ENCODE measurements at regions not wholly inside any gene's neighbourhood (a gene's known extent, or its start where the extent isn't known, plus 50 kb on each side); places are given as distances from the start of the nearest gene placed in this dataset.

DNA sequence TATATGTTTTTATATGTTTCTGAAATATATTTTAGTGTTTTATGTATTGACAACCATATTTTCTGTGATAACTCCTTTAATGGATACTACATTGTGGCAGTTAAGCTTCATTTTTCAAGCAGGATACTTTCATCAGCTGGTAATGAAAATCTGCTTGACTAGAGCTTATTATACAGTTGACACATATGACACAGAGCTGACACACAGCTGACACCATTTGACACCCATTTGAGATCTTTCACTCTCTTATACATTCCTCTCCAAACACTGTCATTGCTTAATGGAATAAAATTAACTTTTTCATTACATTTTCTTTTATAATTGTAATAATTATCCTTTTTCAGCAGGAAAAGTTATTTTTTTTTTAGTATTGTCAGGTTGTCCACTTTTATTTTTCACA is 561.1 kb upstream of the NDST4 start:
- Histone ChIP-seq H3K27ac (ENCODE audit: low read length) (no peak overlapping the region), H3K9me3 (ENCODE audit: control insufficient read depth, low read depth, low read length) (no peaks in the 10 kb centered on the region), H3K9ac (ENCODE audit: low read length) (no peak overlapping the region), H3K36me3 (ENCODE audit: control insufficient read depth, low read depth, low read length) (no peaks in the 10 kb centered on the region), H3K27me3 (ENCODE audit: control insufficient read depth, insufficient read depth, low read length) (no peaks in the 10 kb centered on the region), H3K4me3 (ENCODE audit: low read length) (no peak overlapping the region), H3K4me1 (ENCODE audit: control insufficient read depth, low read depth, low read length) (no peaks in the 10 kb centered on the region)

- no peaks in the 10 kb centered on the region for H3K4me1 ChIP-seq (ENCODE audit: control insufficient read depth, low read depth, low read length)
- H3K4me3 ChIP-seq (ENCODE audit: low read length): no peak overlapping the region
- H3K36me3 ChIP-seq (ENCODE audit: control insufficient read depth, low read depth, low read length): no peaks in the 10 kb centered on the region
- no peaks in the 10 kb centered on the region for H3K9me3 ChIP-seq (ENCODE audit: control insufficient read depth, low read depth, low read length)
- no peak overlapping the region for H3K27ac ChIP-seq (ENCODE audit: low read length)
- H3K27me3 ChIP-seq (ENCODE audit: control insufficient read depth, insufficient read depth, low read length): no peaks in the 10 kb centered on the region
- no peak overlapping the region for H3K9ac ChIP-seq (ENCODE audit: low read length)
These were observed 558.2 kb upstream of the NDST4 start for GRCh38 chr4:115671581-115671980.

DNA sequence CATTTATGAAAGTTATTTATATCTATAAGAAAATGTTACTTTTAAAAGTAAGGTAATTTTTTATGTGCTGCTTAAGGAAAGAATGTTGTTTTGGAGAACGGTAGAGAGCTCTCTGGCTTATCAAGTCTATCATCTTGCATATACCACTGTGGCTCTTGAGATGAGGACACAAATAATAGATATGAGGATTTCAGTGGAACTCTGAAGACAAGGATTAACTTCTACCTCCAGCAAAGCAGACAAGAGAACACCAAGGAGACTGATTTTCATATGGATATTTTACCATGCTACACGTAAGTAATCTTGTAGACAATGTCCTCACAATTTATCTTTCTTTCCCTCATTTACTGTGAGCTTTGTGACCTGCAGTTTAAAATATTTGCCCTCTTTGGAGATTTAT is 557.5 kb upstream of the NDST4 start:
- no peak overlapping the region for H3K4me3 ChIP-seq (ENCODE audit: low read length)
- no peak overlapping the region for H3K27ac ChIP-seq (ENCODE audit: low read length)
- no peaks in the 10 kb centered on the region for H3K9me3 ChIP-seq (ENCODE audit: control insufficient read depth, low read depth, low read length)
- H3K9ac ChIP-seq (ENCODE audit: low read length): no peak overlapping the region
- no peaks in the 10 kb centered on the region for H3K4me1 ChIP-seq (ENCODE audit: control insufficient read depth, low read depth, low read length)
- H3K36me3 ChIP-seq (ENCODE audit: control insufficient read depth, low read depth, low read length): no peaks in the 10 kb centered on the region
- no peaks in the 10 kb centered on the region for H3K27me3 ChIP-seq (ENCODE audit: control insufficient read depth, insufficient read depth, low read length)

- Histone ChIP-seq H3K27ac (ENCODE audit: low read length) (no peak overlapping the region), H3K4me1 (ENCODE audit: control insufficient read depth, low read depth, low read length) (no peaks in the 10 kb centered on the region), H3K27me3 (ENCODE audit: control insufficient read depth, insufficient read depth, low read length) (no peaks in the 10 kb centered on the region), H3K36me3 (ENCODE audit: control insufficient read depth, low read depth, low read length) (no peaks in the 10 kb centered on the region), H3K9me3 (ENCODE audit: control insufficient read depth, low read depth, low read length) (no peaks in the 10 kb centered on the region), H3K9ac (ENCODE audit: low read length) (no peak overlapping the region), H3K4me3 (ENCODE audit: low read length) (no peak overlapping the region)
These were observed 555.0 kb upstream of the NDST4 start for GRCh38 chr4:115668396-115668795.

- Histone ChIP-seq H3K4me3 (ENCODE audit: low read length) (no peak overlapping the region), H3K4me1 (ENCODE audit: control insufficient read depth, low read depth, low read length) (no peaks in the 10 kb centered on the region), H3K27me3 (ENCODE audit: control insufficient read depth, insufficient read depth, low read length) (no peaks in the 10 kb centered on the region)
These were observed 550.9 kb upstream of the NDST4 start for GRCh38 chr4:115664285-115664684.

DNA sequence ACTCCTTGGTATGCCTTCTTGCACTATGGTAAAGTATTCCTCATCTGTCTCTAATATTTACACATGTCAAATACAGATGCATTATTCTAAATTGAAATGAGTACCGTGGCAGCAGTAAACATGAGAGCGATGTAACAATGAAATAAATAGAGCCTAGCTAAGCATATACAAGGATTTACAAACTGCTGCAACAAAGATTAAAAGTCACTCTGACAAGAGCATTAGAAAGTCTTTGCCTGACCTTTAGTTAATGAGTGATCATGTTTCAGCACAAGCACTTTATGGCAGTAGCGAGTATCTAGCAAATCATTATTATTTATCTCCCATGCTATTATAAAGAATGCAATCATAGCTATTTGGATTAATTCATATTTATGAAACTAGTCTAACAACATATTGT is 547.0 kb upstream of the NDST4 start:
- no peak overlapping the region for H3K9ac ChIP-seq (ENCODE audit: low read length)
- no peaks in the 10 kb centered on the region for H3K9me3 ChIP-seq (ENCODE audit: control insufficient read depth, low read depth, low read length)
- no peak overlapping the region for H3K4me3 ChIP-seq (ENCODE audit: low read length)
- no peak overlapping the region for H3K27ac ChIP-seq (ENCODE audit: low read length)
- no peaks in the 10 kb centered on the region for H3K36me3 ChIP-seq (ENCODE audit: control insufficient read depth, low read depth, low read length)
- no peaks in the 10 kb centered on the region for H3K4me1 ChIP-seq (ENCODE audit: control insufficient read depth, low read depth, low read length)
- no peaks in the 10 kb centered on the region for H3K27me3 ChIP-seq (ENCODE audit: control insufficient read depth, insufficient read depth, low read length)

More at GRCh38 chr4:115664285-115664684, 550.9 kb upstream of the NDST4 start:
- no peak overlapping the region for H3K27ac ChIP-seq (ENCODE audit: low read length)
- no peaks in the 10 kb centered on the region for H3K36me3 ChIP-seq (ENCODE audit: control insufficient read depth, low read depth, low read length)
- H3K9me3 ChIP-seq (ENCODE audit: control insufficient read depth, low read depth, low read length): no peaks in the 10 kb centered on the region
- H3K9ac ChIP-seq (ENCODE audit: low read length): no peak overlapping the region

DNA sequence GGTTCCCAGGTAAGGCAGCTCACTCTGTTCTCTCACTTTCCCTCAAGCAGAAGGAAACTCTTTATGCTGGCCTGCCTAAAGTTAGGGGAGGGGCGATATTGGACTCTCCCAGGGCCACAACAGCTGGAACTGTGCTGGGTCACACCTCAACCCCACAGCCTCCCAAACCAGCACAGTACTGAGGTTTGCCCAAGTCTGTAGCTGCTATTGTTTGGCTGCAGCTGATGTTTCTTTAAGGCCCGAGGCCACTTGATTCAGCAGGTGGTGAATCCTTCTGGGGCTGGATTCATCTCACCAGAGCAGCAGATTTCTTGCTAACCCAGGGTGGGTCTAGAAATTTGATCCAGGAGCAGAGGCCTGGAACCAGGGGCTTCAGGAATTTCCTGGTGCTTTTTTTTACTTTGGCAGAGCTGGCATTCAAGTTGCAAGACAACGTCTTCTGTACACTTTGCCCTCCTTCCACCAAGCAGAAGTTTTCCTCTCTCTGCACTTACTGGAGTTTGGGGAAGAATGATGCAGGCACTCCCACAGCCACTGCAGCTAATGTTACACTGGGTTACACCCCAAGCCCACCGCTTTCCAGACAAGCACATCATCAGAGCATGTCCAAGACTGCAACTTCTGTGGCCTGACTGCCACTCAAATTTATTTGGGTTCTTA is 544.7 kb upstream of the NDST4 start:
- Histone ChIP-seq H3K4me3 (ENCODE audit: low read length) (no peak overlapping the region), H3K36me3 (ENCODE audit: control insufficient read depth, low read depth, low read length) (no peaks in the 10 kb centered on the region), H3K27me3 (ENCODE audit: control insufficient read depth, insufficient read depth, low read length) (no peaks in the 10 kb centered on the region), H3K27ac (ENCODE audit: low read length) (no peak overlapping the region), H3K9ac (ENCODE audit: low read length) (no peak overlapping the region), H3K4me1 (ENCODE audit: control insufficient read depth, low read depth, low read length) (no peaks in the 10 kb centered on the region), H3K9me3 (ENCODE audit: control insufficient read depth, low read depth, low read length) (no peaks in the 10 kb centered on the region)

DNA sequence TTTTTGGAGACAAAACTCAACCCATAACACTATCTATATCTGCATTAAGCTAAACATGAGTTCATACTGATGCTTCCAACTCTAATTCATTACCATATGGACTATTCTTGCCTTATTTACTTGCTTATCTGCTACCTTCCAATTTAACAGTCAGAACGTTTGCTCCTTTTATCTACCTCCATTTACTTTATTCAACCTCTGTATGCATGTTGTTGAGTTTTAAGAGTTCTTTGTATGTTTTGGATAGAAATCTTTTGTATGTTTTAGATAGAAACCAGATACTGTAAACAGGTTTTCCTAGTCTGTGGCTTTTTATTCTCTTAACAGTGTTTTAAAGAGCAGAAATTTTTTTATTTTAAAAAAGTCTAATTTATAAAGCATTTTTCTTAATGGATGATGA is 542.2 kb upstream of the NDST4 start:
- Histone ChIP-seq H3K27me3 (ENCODE audit: control insufficient read depth, insufficient read depth, low read length) (no peaks in the 10 kb centered on the region), H3K9me3 (ENCODE audit: control insufficient read depth, low read depth, low read length) (no peaks in the 10 kb centered on the region), H3K4me1 (ENCODE audit: control insufficient read depth, low read depth, low read length) (no peaks in the 10 kb centered on the region), H3K36me3 (ENCODE audit: control insufficient read depth, low read depth, low read length) (no peaks in the 10 kb centered on the region), H3K27ac (ENCODE audit: low read length) (no peak overlapping the region), H3K4me3 (ENCODE audit: low read length) (no peak overlapping the region), H3K9ac (ENCODE audit: low read length) (no peak overlapping the region)

- Histone ChIP-seq H3K4me3 (ENCODE audit: low read length) (no peak overlapping the region), H3K9me3 (ENCODE audit: control insufficient read depth, low read depth, low read length) (no peaks in the 10 kb centered on the region), H3K27ac (ENCODE audit: low read length) (no peak overlapping the region), H3K36me3 (ENCODE audit: control insufficient read depth, low read depth, low read length) (no peaks in the 10 kb centered on the region), H3K27me3 (ENCODE audit: control insufficient read depth, insufficient read depth, low read length) (no peaks in the 10 kb centered on the region), H3K9ac (ENCODE audit: low read length) (no peak overlapping the region), H3K4me1 (ENCODE audit: control insufficient read depth, low read depth, low read length) (no peaks in the 10 kb centered on the region)
These were observed 535.4 kb upstream of the NDST4 start for GRCh38 chr4:115648786-115649185.

GRCh38 chr4:115629270-115629669 is 515.9 kb upstream of the NDST4 start:
- H3K9ac ChIP-seq (ENCODE audit: low read length): no peak overlapping the region
- H3K4me1 ChIP-seq (ENCODE audit: control insufficient read depth, low read depth, low read length): peaks cover 2% of the 10 kb centered on the region
- H3K4me3 ChIP-seq (ENCODE audit: low read length): no peak overlapping the region
- no peaks in the 10 kb centered on the region for H3K27me3 ChIP-seq (ENCODE audit: control insufficient read depth, insufficient read depth, low read length)
- H3K9me3 ChIP-seq (ENCODE audit: control insufficient read depth, low read depth, low read length): no peaks in the 10 kb centered on the region
- no peak overlapping the region for H3K27ac ChIP-seq (ENCODE audit: low read length)
- no peaks in the 10 kb centered on the region for H3K36me3 ChIP-seq (ENCODE audit: control insufficient read depth, low read depth, low read length)

DNA sequence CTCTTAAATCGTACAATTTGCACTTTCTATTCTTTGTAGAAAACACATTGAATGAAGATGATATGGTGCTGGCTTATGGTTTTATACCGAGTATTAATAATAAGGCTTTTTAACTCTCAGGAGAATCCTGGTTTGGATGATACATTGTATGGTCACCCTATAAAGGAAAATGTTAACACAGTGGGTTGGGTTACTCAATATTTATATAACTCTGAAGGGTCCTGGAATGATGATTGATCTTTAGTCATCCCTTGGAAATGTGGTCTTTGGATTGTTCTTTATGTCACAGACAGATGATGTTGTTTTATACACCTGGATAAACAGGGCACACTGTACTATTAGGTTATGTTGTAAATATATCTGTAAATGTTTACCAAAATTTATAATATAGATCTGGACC is 496.2 kb upstream of the NDST4 start:
- Histone ChIP-seq H3K36me3 (ENCODE audit: control insufficient read depth, low read depth, low read length) (no peaks in the 10 kb centered on the region), H3K9me3 (ENCODE audit: control insufficient read depth, low read depth, low read length) (no peaks in the 10 kb centered on the region), H3K27ac (ENCODE audit: low read length) (no peak overlapping the region), H3K4me1 (ENCODE audit: control insufficient read depth, low read depth, low read length) (no peaks in the 10 kb centered on the region), H3K27me3 (ENCODE audit: control insufficient read depth, insufficient read depth, low read length) (no peaks in the 10 kb centered on the region), H3K4me3 (ENCODE audit: low read length) (no peak overlapping the region), H3K9ac (ENCODE audit: low read length) (no peak overlapping the region)

DNA sequence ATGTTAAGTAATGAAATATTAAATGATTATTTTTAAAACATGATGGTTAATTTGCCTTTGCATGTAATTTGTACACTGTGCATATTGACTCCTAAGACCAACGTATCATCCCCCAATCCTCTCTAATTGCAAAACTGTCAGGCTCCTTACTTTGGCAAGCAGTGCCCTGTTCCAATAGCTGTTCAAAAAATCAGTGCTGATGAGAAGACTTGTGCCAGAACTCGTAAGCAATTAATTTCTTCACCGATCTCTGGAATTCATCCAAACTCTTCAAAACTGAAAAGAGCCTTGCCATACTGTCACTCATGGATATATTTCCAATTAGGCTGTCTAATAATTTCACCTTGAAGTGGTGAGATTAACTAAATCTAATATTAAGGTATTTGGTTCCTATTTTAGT is 493.9 kb upstream of the NDST4 start:
- no peak overlapping the region for H3K9ac ChIP-seq (ENCODE audit: low read length)
- no peak overlapping the region for H3K4me3 ChIP-seq (ENCODE audit: low read length)
- H3K36me3 ChIP-seq (ENCODE audit: control insufficient read depth, low read depth, low read length): no peaks in the 10 kb centered on the region
- no peaks in the 10 kb centered on the region for H3K27me3 ChIP-seq (ENCODE audit: control insufficient read depth, insufficient read depth, low read length)
- H3K4me1 ChIP-seq (ENCODE audit: control insufficient read depth, low read depth, low read length): no peaks in the 10 kb centered on the region
- H3K27ac ChIP-seq (ENCODE audit: low read length): no peak overlapping the region
- H3K9me3 ChIP-seq (ENCODE audit: control insufficient read depth, low read depth, low read length): no peaks in the 10 kb centered on the region

All from iPS-18a (cell line).